IMR-90 (cell line): ENCODE measurements at regions not wholly inside any gene's neighbourhood (a gene's known extent, or its start where the extent isn't known, plus 50 kb on each side); places are given as distances from the start of the nearest gene placed in this dataset.
A peak's percentile ranks its signal among the peaks of the same experiment; 100 is the strongest.

ENCODE experiments used
- ATAC-seq: fragments of 200-7000 bp; cut with Tn5 transposase; 2 replicates; pipeline ENCODE4 v1.9.1; 2020; ENCODE audit warnings: low read depth, mild to moderate bottlenecking, moderate library complexity
- BruUV-seq: library from RNA; stranded (reverse); fragments of 400-500 nt; replicated peaks from 2 replicates; lab custom pipeline; 2021; lab: Mats Ljungman, UMichigan
- CTCF ChIA-PET: fragments of 300-600 bp; formaldehyde crosslinking; extraction: SDS; loops from one replicate; lab custom pipeline; 2021; ENCODE audit warnings: antibody characterized with exemption; lab: Yijun Ruan, JAX
- POLR2A ChIA-PET: fragments of 300-600 bp; sonication (Branson Sonifier 250); formaldehyde crosslinking; loops from one replicate; lab custom pipeline; 2022; ENCODE audit warnings: antibody characterized with exemption; ENCODE audit not compliant: unreplicated experiment; lab: Charles Lee
- DNase-seq: peaks from one replicate; pipeline ENCODE4 v3.0.0; 2013
- H2AFZ ChIP-seq: replicated peaks from 2 replicates; pipeline ENCODE3; 2013; ENCODE audit warnings: low read length, mild to moderate bottlenecking; ENCODE audit not compliant: poor library complexity
- H2AK5ac ChIP-seq: 2 replicates; pipeline ENCODE4 v1.6.1; 2013; ENCODE audit warnings: low read depth, low read length, inconsistent platforms
- H2AK9ac ChIP-seq: replicated peaks from 2 replicates; pipeline ENCODE3; 2013; ENCODE audit warnings: mild to moderate bottlenecking, low read depth, low read length, moderate library complexity; ENCODE audit not compliant: poor library complexity
- H2BK120ac ChIP-seq: 2 replicates; pipeline ENCODE4 v1.6.1; 2013; ENCODE audit warnings: low read depth, low read length, inconsistent platforms
- H2BK15ac ChIP-seq: 3 replicates; pipeline ENCODE4 v1.6.1; 2013; ENCODE audit warnings: low read depth, low read length, inconsistent platforms
- H2BK20ac ChIP-seq: 2 replicates; pipeline ENCODE4 v1.6.1; 2013; ENCODE audit warnings: low read depth, mild to moderate bottlenecking, inconsistent platforms, low read length, moderate library complexity
- H2BK5ac ChIP-seq: 2 replicates; pipeline ENCODE4 v1.6.1; 2013; ENCODE audit warnings: mild to moderate bottlenecking, low read depth, low read length, inconsistent platforms; ENCODE audit not compliant: poor library complexity, severe bottlenecking
- H3K14ac ChIP-seq: replicated peaks from 2 replicates; pipeline ENCODE4 v1.6.1; 2013; ENCODE audit warnings: low read depth, low read length, inconsistent platforms
- H3K18ac ChIP-seq: 2 replicates; pipeline ENCODE4 v1.6.1; 2013; ENCODE audit warnings: low read depth, low read length, control low read depth
- H3K23ac ChIP-seq: 2 replicates; pipeline ENCODE4 v1.6.1; 2013; ENCODE audit warnings: low read depth, low read length, inconsistent platforms
- H3K27ac ChIP-seq: 2 replicates; pipeline ENCODE4 v1.5.1; 2013; ENCODE audit warnings: mild to moderate bottlenecking, control low read depth, low read length; ENCODE audit not compliant: insufficient read depth
- H3K27me3 ChIP-seq: 2 replicates; pipeline ENCODE4 v1.6.1; 2013; ENCODE audit warnings: low read length; ENCODE audit not compliant: control insufficient read depth, insufficient read depth
- H3K36me3 ChIP-seq: 2 replicates; pipeline ENCODE4 v1.6.1; 2013; ENCODE audit warnings: low read length, mixed read lengths; ENCODE audit not compliant: control insufficient read depth, insufficient read depth
- H3K4ac ChIP-seq: 2 replicates; pipeline ENCODE4 v1.6.1; 2013; ENCODE audit warnings: low read depth, low read length, inconsistent platforms
- H3K4me1 ChIP-seq: 2 replicates; pipeline ENCODE4 v1.6.1; 2013; ENCODE audit warnings: low read length, mixed read lengths; ENCODE audit not compliant: control insufficient read depth, insufficient read depth
- H3K4me2 ChIP-seq: 2 replicates; pipeline ENCODE4 v1.6.1; 2013; ENCODE audit warnings: low read depth, mild to moderate bottlenecking, control low read depth, low read length, moderate library complexity
- H3K4me3 ChIP-seq: 2 replicates; pipeline ENCODE4 v1.5.1; 2013; ENCODE audit warnings: low read depth, mild to moderate bottlenecking, control low read depth, low read length, moderate library complexity; ENCODE audit not compliant: insufficient read depth
- H3K56ac ChIP-seq: 2 replicates; pipeline ENCODE4 v1.6.1; 2013; ENCODE audit warnings: low read length, inconsistent platforms; ENCODE audit not compliant: insufficient read depth; ENCODE audit errors: extremely low read depth
- H3K79me1 ChIP-seq, 2 experiments: 2 replicates each; pipeline ENCODE4 v1.6.1; 2013; ENCODE audit warnings: low read length in 2 of 2, inconsistent platforms in 1 of 2, low read depth in 1 of 2
- H3K9ac ChIP-seq: 2 replicates; pipeline ENCODE4 v1.6.1; 2013; ENCODE audit warnings: low read depth, low read length, control low read depth
- H3K9me1 ChIP-seq: 2 replicates; pipeline ENCODE4 v1.6.1; 2013; ENCODE audit warnings: low read length, inconsistent platforms; ENCODE audit not compliant: insufficient read depth
- H3K9me3 ChIP-seq: 2 replicates; pipeline ENCODE4 v1.6.1; 2013; ENCODE audit warnings: low read length; ENCODE audit not compliant: control insufficient read depth, insufficient read depth
- H4K20me1 ChIP-seq: 2 replicates; pipeline ENCODE4 v1.6.1; 2013; ENCODE audit warnings: low read length, inconsistent platforms; ENCODE audit not compliant: insufficient read depth
- H4K5ac ChIP-seq: 2 replicates; pipeline ENCODE4 v1.6.1; 2013; ENCODE audit warnings: mild to moderate bottlenecking, low read depth, low read length, control low read depth
- H4K8ac ChIP-seq, 2 experiments: 2 replicates each; pipeline ENCODE4 v1.6.1; 2013; ENCODE audit warnings: low read depth in 2 of 2, low read length in 2 of 2, control low read depth in 1 of 2, inconsistent platforms in 1 of 2
- H4K91ac ChIP-seq: 2 replicates; pipeline ENCODE4 v1.6.1; 2013; ENCODE audit warnings: low read depth, low read length, inconsistent platforms; ENCODE audit not compliant: insufficient read depth
- CHD1 ChIP-seq: IDR thresholded peaks from 2 replicates; pipeline ENCODE4 v1.6.1; 2012; ENCODE audit warnings: low read depth, low read length, improper control_type of control experiment
- FOS ChIP-seq: fragments of 150-350 bp; IDR thresholded peaks from 2 replicates; pipeline ENCODE4 v1.6.1; 2016; ENCODE audit warnings: low read depth, low read length
- MAFK ChIP-seq: IDR thresholded peaks from 2 replicates; pipeline ENCODE4 v1.6.1; 2012; ENCODE audit warnings: low read depth, low read length, improper control_type of control experiment
- RCOR1 ChIP-seq: IDR thresholded peaks from 2 replicates; pipeline ENCODE4 v1.6.1; 2012; ENCODE audit warnings: mild to moderate bottlenecking, low read length, improper control_type of control experiment; ENCODE audit not compliant: insufficient replicate concordance
- RFX5 ChIP-seq: IDR thresholded peaks from 2 replicates; pipeline ENCODE4 v1.8.0; 2012; ENCODE audit warnings: low read depth, mild to moderate bottlenecking, low read length, moderate library complexity
- WGBS, 2 experiments: methylation state at CpG; one replicate each; pipeline versions ENCODE4 v1.1.5 to v1.1.7; 2013; ENCODE audit warnings: missing lambda C conversion rate in 2 of 2; ENCODE audit not compliant: insufficient read length in 1 of 2; ENCODE audit errors: extremely low coverage in 2 of 2; 5-methylcytosine and 5-hydroxymethylcytosine counted together
- dilution Hi-C: fragments of 300-500 bp; cut with HindIII; formaldehyde crosslinking; loops from one replicate; pipeline ENCODE4 v1.14.3; 2018; ENCODE audit warnings: low sequenced_read_pairs; ENCODE audit not compliant: unreplicated experiment
- in situ Hi-C: fragments of 300-500 bp; cut with MboI; formaldehyde crosslinking; loops from 3 replicates; pipeline ENCODE4 v1.14.3; 2019; ENCODE audit warnings: low sequenced_read_pairs, inconsistent platforms, mixed read lengths
- intact Hi-C: fragments of 100-400 bp; cut with micrococcal nuclease; formaldehyde crosslinking; loops from 2 replicates; pipeline ENCODE4 v1.10.0; 2022
- TF ChIP-seq, protein P1 (sequence below): fragments of 150-350 bp; IDR thresholded peaks from 2 replicates; pipeline ENCODE4 v1.6.1; 2016; ENCODE audit warnings: low read depth, mild to moderate bottlenecking, low read length, moderate library complexity, borderline replicate concordance
- TF ChIP-seq, protein P2 (sequence below): conservative IDR thresholded peaks from 2 replicates; pipeline ENCODE4 v1.5.1; 2012; ENCODE audit warnings: mild to moderate bottlenecking, low read depth, low read length, improper control_type of control experiment

GRCh38 chr11:11056316-11056715 lies 198.5 kb upstream of the ZBED5 start:
- H4K91ac ChIP-seq = no peak overlapping the region
- H3K9me3 ChIP-seq = peaks cover 3% of the 10 kb centered on the region; the same call in 1 of the 2 replicates
- dilution Hi-C loops (no loop called here), in situ Hi-C loops (no loop called here), intact Hi-C loops (no loop called here)
- H2AK5ac ChIP-seq = no peak overlapping the region
- H3K27me3 ChIP-seq = peaks cover 12% of the 10 kb centered on the region
- H2BK120ac ChIP-seq = no peak overlapping the region
- no CpG with 5 or more reads among the region's 1 CpG for WGBS, 2 experiments
- DNase-seq = no peak
- H3K14ac ChIP-seq = no peak overlapping the region
- H3K56ac ChIP-seq = no peak overlapping the region
- ChIA-PET POLR2A (no interaction called here), CTCF (interaction anchor here (1.4 kb wide), 1 partner anchor 10 kb away, joined by 3 read pairs; no protein-coding TSS in a partner anchor)
- TF ChIP-seq CHD1 (no peak), FOS (no peak), MAFK (peak; percentile 16; the same call in 1 of the 2 replicates), RCOR1 (no peak), RFX5 (no peak)
- TF ChIP-seq, protein P1, sequence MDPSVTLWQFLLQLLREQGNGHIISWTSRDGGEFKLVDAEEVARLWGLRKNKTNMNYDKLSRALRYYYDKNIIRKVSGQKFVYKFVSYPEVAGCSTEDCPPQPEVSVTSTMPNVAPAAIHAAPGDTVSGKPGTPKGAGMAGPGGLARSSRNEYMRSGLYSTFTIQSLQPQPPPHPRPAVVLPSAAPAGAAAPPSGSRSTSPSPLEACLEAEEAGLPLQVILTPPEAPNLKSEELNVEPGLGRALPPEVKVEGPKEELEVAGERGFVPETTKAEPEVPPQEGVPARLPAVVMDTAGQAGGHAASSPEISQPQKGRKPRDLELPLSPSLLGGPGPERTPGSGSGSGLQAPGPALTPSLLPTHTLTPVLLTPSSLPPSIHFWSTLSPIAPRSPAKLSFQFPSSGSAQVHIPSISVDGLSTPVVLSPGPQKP = no peak
- TF ChIP-seq, protein P2, sequence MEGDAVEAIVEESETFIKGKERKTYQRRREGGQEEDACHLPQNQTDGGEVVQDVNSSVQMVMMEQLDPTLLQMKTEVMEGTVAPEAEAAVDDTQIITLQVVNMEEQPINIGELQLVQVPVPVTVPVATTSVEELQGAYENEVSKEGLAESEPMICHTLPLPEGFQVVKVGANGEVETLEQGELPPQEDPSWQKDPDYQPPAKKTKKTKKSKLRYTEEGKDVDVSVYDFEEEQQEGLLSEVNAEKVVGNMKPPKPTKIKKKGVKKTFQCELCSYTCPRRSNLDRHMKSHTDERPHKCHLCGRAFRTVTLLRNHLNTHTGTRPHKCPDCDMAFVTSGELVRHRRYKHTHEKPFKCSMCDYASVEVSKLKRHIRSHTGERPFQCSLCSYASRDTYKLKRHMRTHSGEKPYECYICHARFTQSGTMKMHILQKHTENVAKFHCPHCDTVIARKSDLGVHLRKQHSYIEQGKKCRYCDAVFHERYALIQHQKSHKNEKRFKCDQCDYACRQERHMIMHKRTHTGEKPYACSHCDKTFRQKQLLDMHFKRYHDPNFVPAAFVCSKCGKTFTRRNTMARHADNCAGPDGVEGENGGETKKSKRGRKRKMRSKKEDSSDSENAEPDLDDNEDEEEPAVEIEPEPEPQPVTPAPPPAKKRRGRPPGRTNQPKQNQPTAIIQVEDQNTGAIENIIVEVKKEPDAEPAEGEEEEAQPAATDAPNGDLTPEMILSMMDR = no peak
- H3K4me1 ChIP-seq = no peaks in the 10 kb centered on the region
- no peak overlapping the region for H2BK15ac ChIP-seq
- H3K9me1 ChIP-seq = no peaks in the 10 kb centered on the region
- H3K4me3 ChIP-seq = no peak overlapping the region
- H3K36me3 ChIP-seq = no peaks in the 10 kb centered on the region
- BruUV-seq = no TSS peak
- H2BK20ac ChIP-seq = no peak overlapping the region
- no peak overlapping the region for H2BK5ac ChIP-seq
- H4K8ac ChIP-seq = no peak overlapping the region
- no peaks in the 10 kb centered on the region for H4K20me1 ChIP-seq
- no peak overlapping the region for H3K18ac ChIP-seq
- H3K79me1 ChIP-seq = no peaks in the 10 kb centered on the region
- H3K4ac ChIP-seq = no peak overlapping the region
- no peak overlapping the region for H3K4me2 ChIP-seq
- ATAC-seq = no peak
- no peak overlapping the region for H3K9ac ChIP-seq
- no peak overlapping the region for H2AFZ ChIP-seq
- H4K5ac ChIP-seq = no peak overlapping the region
- H3K27ac ChIP-seq = no peak overlapping the region
- no peak overlapping the region for H3K23ac ChIP-seq
- no peak overlapping the region for H2AK9ac ChIP-seq
